Testis (tissue), 2 donors: ENCODE measurements at regions not wholly inside any gene's neighbourhood (a gene's known extent, or its start where the extent isn't known, plus 50 kb on each side); places are given as distances from the start of the nearest gene placed in this dataset.
"Not testable (repeated sequence)": the region's sequence is repeated elsewhere in the genome, so short reads cannot be mapped to it uniquely, and the experiment has no call there.

ENCODE experiments used
- DNase-seq: peaks from one replicate; pipeline ENCODE4 v3.0.0-alpha.2; 2019
- H3K27ac ChIP-seq, 2 donors: fragments of 200-600 bp; sonication (generic); one replicate each; pipeline ENCODE4 v1.5.1; 2019
- H3K27me3 ChIP-seq: fragments of 200-600 bp; sonication (generic); one replicate; pipeline ENCODE4 v1.5.1; 2019
- H3K36me3 ChIP-seq: fragments of 200-600 bp; sonication (generic); one replicate; pipeline ENCODE4 v1.5.1; 2017; ENCODE audit warnings: low read depth; ENCODE audit errors: missing control alignments
- H3K4me1 ChIP-seq: fragments of 200-600 bp; sonication (generic); one replicate; pipeline ENCODE4 v1.5.1; 2019
- H3K4me3 ChIP-seq, 2 donors: fragments of 200-600 bp; sonication (generic); one replicate each; pipeline ENCODE4 v1.5.1; 2017 to 2019
- H3K9me3 ChIP-seq: fragments of 200-600 bp; sonication (generic); one replicate; pipeline ENCODE4 v1.5.1; 2017
- CTCF ChIP-seq, 3 experiments: fragments of 450-650 bp in 2 of 3; fragments of 200-600 bp in 1 of 3; sonication (generic) in 1 of 3; IDR thresholded peaks; one replicate each; pipeline ENCODE4 v1.5.1; 2016 to 2019; ENCODE audit warnings: antibody characterized with exemption in 3 of 3, mild to moderate bottlenecking in 2 of 3, moderate library complexity in 1 of 3
- POLR2A ChIP-seq: fragments of 450-650 bp; IDR thresholded peaks from one replicate; pipeline ENCODE4 v1.6.1; 2017; ENCODE audit warnings: antibody characterized with exemption, mild to moderate bottlenecking, moderate library complexity
- WGBS, 2 donors: methylation state at CpG; one replicate each; pipeline ENCODE4 v1.1.5; 2018; 5-methylcytosine and 5-hydroxymethylcytosine counted together
- intact Hi-C: fragments of 100-400 bp; cut with DNase I; formaldehyde crosslinking; loops from one replicate; pipeline ENCODE4 v1.15.1; 2023; ENCODE audit warnings: low total_unique reads

GRCh38 chr4:111068883-111069282, 446.0 kb upstream of the PITX2 start:
- no peak for DNase-seq
- H3K9me3 ChIP-seq, result no peaks in the 10 kb centered on the region
- intact Hi-C loops, result no loop called here
- TF ChIP-seq CTCF (IDR thresholded peaks at IDR 0.05), result no peak
- no peak for TF ChIP-seq POLR2A
- 86% methylated on average over 3 of the region's 3 CpGs for WGBS, 2 donors
- H3K36me3 ChIP-seq, result no peaks in the 10 kb centered on the region
- H3K4me1 ChIP-seq, result no peaks in the 10 kb centered on the region
- no peaks in the 10 kb centered on the region for H3K27me3 ChIP-seq
- no peak overlapping the region for H3K27ac ChIP-seq
- no peak overlapping the region for H3K4me3 ChIP-seq

GRCh38 chr4:111070390-111070789, 447.5 kb upstream of the PITX2 start:
- intact Hi-C loops, result no loop called here
- WGBS, 2 donors, result 86 to 87% methylated on average over 4 of the region's 4 CpGs
- H3K9me3 ChIP-seq, result no peaks in the 10 kb centered on the region
- H3K27ac ChIP-seq, result no peak overlapping the region
- TF ChIP-seq POLR2A, result no peak
- no peak for TF ChIP-seq CTCF (IDR thresholded peaks at IDR 0.05)
- H3K36me3 ChIP-seq, result no peaks in the 10 kb centered on the region
- no peak overlapping the region for H3K4me3 ChIP-seq
- H3K4me1 ChIP-seq, result no peaks in the 10 kb centered on the region
- no peaks in the 10 kb centered on the region for H3K27me3 ChIP-seq
- no peak for DNase-seq

- DNase-seq, result no peak
- H3K4me1 ChIP-seq, result no peaks in the 10 kb centered on the region
- no peak overlapping the region for H3K4me3 ChIP-seq
- intact Hi-C loops, result no loop called here
- TF ChIP-seq CTCF (IDR thresholded peaks at IDR 0.05) (no peak), POLR2A (no peak)
- H3K27ac ChIP-seq, result no peak overlapping the region
- no peaks in the 10 kb centered on the region for H3K36me3 ChIP-seq
- 72 to 74% methylated on average over 7 to 12 of the region's 12 CpGs for WGBS, 2 donors
- H3K9me3 ChIP-seq, result no peaks in the 10 kb centered on the region
- H3K27me3 ChIP-seq, result no peaks in the 10 kb centered on the region
Measured at GRCh38 chr4:111074523-111075114, 451.7 kb upstream of the PITX2 start.

GRCh38 chr4:111076299-111076698, 453.4 kb upstream of the PITX2 start:
- H3K36me3 ChIP-seq, DNase-seq, H3K4me3 ChIP-seq, H3K4me1 ChIP-seq, H3K27me3 ChIP-seq, H3K9me3 ChIP-seq, H3K27ac ChIP-seq, intact Hi-C loops: not testable (repeated sequence)
- WGBS, 2 donors, result 69 to 85% methylated on average over 1 of the region's 1 CpG

- H3K27ac ChIP-seq, result no peak overlapping the region
- H3K4me3 ChIP-seq, result no peak overlapping the region
- 74 to 76% methylated on average over 1 of the region's 1 CpG for WGBS, 2 donors
- intact Hi-C loops, result no loop called here
- TF ChIP-seq POLR2A (no peak), CTCF (IDR thresholded peaks at IDR 0.05) (no peak)
- no peaks in the 10 kb centered on the region for H3K9me3 ChIP-seq
- no peaks in the 10 kb centered on the region for H3K36me3 ChIP-seq
- H3K4me1 ChIP-seq, result no peaks in the 10 kb centered on the region
- no peaks in the 10 kb centered on the region for H3K27me3 ChIP-seq
- DNase-seq, result no peak
Measured at GRCh38 chr4:111108153-111108552, 485.3 kb upstream of the PITX2 start.
